Keratinocyte (primary cell): ENCODE measurements at regions not wholly inside any gene's neighbourhood (a gene's known extent, or its start where the extent isn't known, plus 50 kb on each side); places are given as distances from the start of the nearest gene placed in this dataset.
"Not testable (repeated sequence)": the region's sequence is repeated elsewhere in the genome, so short reads cannot be mapped to it uniquely, and the experiment has no call there.

Source experiments
- DNase-seq: peaks from one replicate; pipeline ENCODE4 v3.0.0-alpha.2; 2011; ENCODE audit warnings: low read depth, missing footprints, low spot score
- FAIRE-seq: peaks from 2 replicates; lab custom pipeline; 2011; peaks lifted over from hg19 to GRCh38; lab: Jason Lieb, UNC
- H2AFZ ChIP-seq: 2 replicates; pipeline ENCODE4 v1.6.0; 2012; ENCODE audit warnings: low read length, control low read depth, inconsistent platforms; ENCODE audit not compliant: control insufficient read depth
- H3K27ac ChIP-seq: 2 replicates; pipeline ENCODE4 v1.5.1; 2011; ENCODE audit warnings: low read length; ENCODE audit not compliant: control insufficient read depth, insufficient read depth
- H3K27me3 ChIP-seq: 3 replicates; pipeline ENCODE4 v1.6.0; 2011; ENCODE audit warnings: low read length; ENCODE audit not compliant: control insufficient read depth, insufficient read depth; ENCODE audit errors: extremely low read depth
- H3K36me3 ChIP-seq, 2 experiments: 2 replicates in 1 of 2; 3 replicates in 1 of 2; pipeline ENCODE4 v1.5.1; 2011; ENCODE audit warnings: low read length in 2 of 2, mild to moderate bottlenecking in 1 of 2; ENCODE audit not compliant: control insufficient read depth in 2 of 2, insufficient read depth in 2 of 2; ENCODE audit errors: extremely low read depth in 1 of 2
- H3K4me1 ChIP-seq: 3 replicates; pipeline ENCODE4 v1.5.1; 2011; ENCODE audit warnings: low read length; ENCODE audit not compliant: control insufficient read depth, insufficient read depth; ENCODE audit errors: extremely low read depth
- H3K4me2 ChIP-seq: 3 replicates; pipeline ENCODE4 v1.6.0; 2011; ENCODE audit warnings: low read depth, low read length; ENCODE audit not compliant: control insufficient read depth, insufficient read depth; ENCODE audit errors: extremely low read depth
- H3K4me3 ChIP-seq, 3 experiments: fragments of 200-600 bp in 1 of 3; sonication (generic) in 1 of 3; 2 replicates in 2 of 3; 3 replicates in 1 of 3; pipeline ENCODE4 v1.5.1; 2011 to 2016; ENCODE audit warnings: low read length in 3 of 3, mild to moderate bottlenecking in 3 of 3, control low read depth in 2 of 3, inconsistent platforms in 1 of 3, low read depth in 1 of 3, mixed read lengths in 1 of 3, mixed run types in 1 of 3, moderate library complexity in 1 of 3; ENCODE audit not compliant: control insufficient read depth in 2 of 3, insufficient read depth in 2 of 3; ENCODE audit errors: extremely low read depth in 1 of 3
- H3K79me2 ChIP-seq: 2 replicates; pipeline ENCODE4 v1.6.0; 2012; ENCODE audit warnings: low read length; ENCODE audit not compliant: control insufficient read depth, insufficient read depth
- H3K9ac ChIP-seq: 3 replicates; pipeline ENCODE4 v1.6.0; 2011; ENCODE audit warnings: low read length; ENCODE audit not compliant: control insufficient read depth, insufficient read depth; ENCODE audit errors: extremely low read depth
- H3K9me1 ChIP-seq: 3 replicates; pipeline ENCODE4 v1.6.0; 2011; ENCODE audit warnings: low read length; ENCODE audit not compliant: control insufficient read depth, insufficient read depth; ENCODE audit errors: extremely low read depth
- H3K9me3 ChIP-seq: 2 replicates; pipeline ENCODE4 v1.5.1; 2012; ENCODE audit warnings: low read depth, low read length; ENCODE audit not compliant: control insufficient read depth
- H4K20me1 ChIP-seq: 3 replicates; pipeline ENCODE4 v1.6.0; 2011; ENCODE audit warnings: low read length; ENCODE audit not compliant: control insufficient read depth, insufficient read depth; ENCODE audit errors: extremely low read depth
- EZH2 ChIP-seq: IDR thresholded peaks from one replicate; pipeline ENCODE4 v1.6.1; 2012; ENCODE audit warnings: inconsistent platforms, mild to moderate bottlenecking, low read length, moderate library complexity
- dilution Hi-C: fragments of 300-500 bp; cut with MboI; formaldehyde crosslinking; loops from one replicate; pipeline ENCODE4 v1.7.0; 2020; ENCODE audit warnings: low sequenced_read_pairs; ENCODE audit not compliant: extremely low pct_ligation_motif_present
- TF ChIP-seq, protein P1 (sequence below), 3 experiments: IDR thresholded peaks in 1 of 3; conservative IDR thresholded peaks in 1 of 3; optimal IDR thresholded peaks in 1 of 3; 2 replicates in 2 of 3; 3 replicates in 1 of 3; pipeline versions ENCODE3 to v1.5.1; 2011; ENCODE audit warnings: low read length in 3 of 3, mild to moderate bottlenecking in 3 of 3, moderate library complexity in 2 of 3, control low read depth in 1 of 3, inconsistent platforms in 1 of 3; ENCODE audit not compliant: insufficient read depth in 2 of 3; ENCODE audit errors: extremely low read depth in 1 of 3

DNA sequence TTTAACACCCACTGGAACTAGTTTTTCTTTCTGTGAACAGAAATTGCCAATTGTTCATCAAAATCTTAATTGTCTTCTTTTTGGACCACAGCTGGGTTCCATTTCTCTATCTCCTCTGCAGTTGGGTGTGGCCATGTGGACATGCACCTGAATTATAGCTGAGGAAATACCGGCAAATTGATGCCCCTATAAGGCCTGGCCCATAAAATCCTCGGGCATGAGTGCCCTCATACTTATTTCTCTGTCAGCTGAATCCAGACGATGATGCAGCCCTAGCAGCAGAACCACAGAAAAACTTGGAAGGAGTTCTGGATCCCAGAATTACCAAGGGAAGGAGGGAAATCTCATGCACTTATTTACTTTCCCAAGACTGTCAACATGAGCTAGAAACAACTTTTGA is 249.0 kb downstream of the CYRIA start:
- FAIRE-seq, result no peak

DNA sequence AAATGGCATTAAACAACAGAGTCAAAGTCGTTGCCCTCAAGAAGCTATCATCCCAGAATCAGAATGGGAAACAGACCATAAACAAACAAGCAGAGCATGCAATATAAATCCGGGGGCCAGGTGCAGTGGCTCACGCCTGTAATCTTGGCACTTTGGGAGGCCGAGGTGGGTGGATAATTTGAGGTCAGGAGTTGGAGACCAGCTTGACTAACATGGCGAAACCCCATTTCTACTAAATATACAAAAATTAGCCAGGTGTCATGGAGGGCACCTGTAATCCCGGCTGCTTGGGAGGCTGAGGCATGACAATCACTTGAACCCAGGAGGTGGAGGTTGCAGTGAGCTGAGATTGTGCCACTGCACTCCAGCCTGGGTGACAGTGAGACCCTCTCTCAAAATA is 249.8 kb downstream of the CYRIA start:
- H3K9ac ChIP-seq, H3K27me3 ChIP-seq, H3K4me3 ChIP-seq, FAIRE-seq, H3K79me2 ChIP-seq, H4K20me1 ChIP-seq, H3K4me2 ChIP-seq, H3K4me1 ChIP-seq, DNase-seq, H3K9me3 ChIP-seq, dilution Hi-C loops, H3K36me3 ChIP-seq, H2AFZ ChIP-seq, H3K27ac ChIP-seq, H3K9me1 ChIP-seq: not testable (repeated sequence)

More for the DNA sequence above, 249.0 kb downstream of the CYRIA start:
- H3K36me3 ChIP-seq, result no peaks in the 10 kb centered on the region
- H3K79me2 ChIP-seq, result no peaks in the 10 kb centered on the region
- no peak overlapping the region for H3K9ac ChIP-seq
- H4K20me1 ChIP-seq, result no peaks in the 10 kb centered on the region
- no peak overlapping the region for H2AFZ ChIP-seq
- no peaks in the 10 kb centered on the region for H3K9me3 ChIP-seq
- no peak overlapping the region for H3K27ac ChIP-seq
- no peak for TF ChIP-seq EZH2
- TF ChIP-seq, protein P1, sequence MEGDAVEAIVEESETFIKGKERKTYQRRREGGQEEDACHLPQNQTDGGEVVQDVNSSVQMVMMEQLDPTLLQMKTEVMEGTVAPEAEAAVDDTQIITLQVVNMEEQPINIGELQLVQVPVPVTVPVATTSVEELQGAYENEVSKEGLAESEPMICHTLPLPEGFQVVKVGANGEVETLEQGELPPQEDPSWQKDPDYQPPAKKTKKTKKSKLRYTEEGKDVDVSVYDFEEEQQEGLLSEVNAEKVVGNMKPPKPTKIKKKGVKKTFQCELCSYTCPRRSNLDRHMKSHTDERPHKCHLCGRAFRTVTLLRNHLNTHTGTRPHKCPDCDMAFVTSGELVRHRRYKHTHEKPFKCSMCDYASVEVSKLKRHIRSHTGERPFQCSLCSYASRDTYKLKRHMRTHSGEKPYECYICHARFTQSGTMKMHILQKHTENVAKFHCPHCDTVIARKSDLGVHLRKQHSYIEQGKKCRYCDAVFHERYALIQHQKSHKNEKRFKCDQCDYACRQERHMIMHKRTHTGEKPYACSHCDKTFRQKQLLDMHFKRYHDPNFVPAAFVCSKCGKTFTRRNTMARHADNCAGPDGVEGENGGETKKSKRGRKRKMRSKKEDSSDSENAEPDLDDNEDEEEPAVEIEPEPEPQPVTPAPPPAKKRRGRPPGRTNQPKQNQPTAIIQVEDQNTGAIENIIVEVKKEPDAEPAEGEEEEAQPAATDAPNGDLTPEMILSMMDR (optimal IDR thresholded peaks at IDR 0.05 in 1 of 3, IDR thresholded peaks at IDR 0.05 in 1 of 3, conservative IDR thresholded peaks at IDR 0.05 in 1 of 3; ENCODE audit: extremely low read depth in 1 of 3, insufficient read depth in 2 of 3, low read length in 3 of 3), result no peak
- H3K9me1 ChIP-seq, result no peaks in the 10 kb centered on the region
- no peak for DNase-seq
- no peaks in the 10 kb centered on the region for H3K27me3 ChIP-seq
- dilution Hi-C loops, result no loop called here
- H3K4me1 ChIP-seq, result no peaks in the 10 kb centered on the region
- H3K4me3 ChIP-seq, result no peak overlapping the region
- no peak overlapping the region for H3K4me2 ChIP-seq

DNA sequence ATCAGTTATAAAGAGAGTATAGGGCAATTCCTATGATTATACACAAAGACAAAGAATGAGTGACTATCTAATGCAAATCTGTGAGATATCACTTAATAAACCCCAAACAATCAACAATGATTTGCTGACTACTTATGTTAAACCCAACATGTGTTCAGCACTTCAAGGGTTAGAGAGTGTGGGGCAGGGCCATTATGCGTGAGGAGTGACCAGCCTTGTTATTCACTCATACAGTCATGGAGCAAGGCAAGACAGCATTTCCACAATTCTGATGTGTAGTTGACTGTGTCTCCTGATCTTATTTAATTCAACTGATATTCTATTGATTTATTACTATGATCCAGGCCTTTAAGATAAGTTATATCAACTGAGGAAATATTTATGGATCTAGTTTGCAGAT is 251.7 kb downstream of the CYRIA start:
- no peaks in the 10 kb centered on the region for H3K9me1 ChIP-seq
- H3K9ac ChIP-seq, result no peak overlapping the region
- no peak overlapping the region for H3K4me2 ChIP-seq
- H3K79me2 ChIP-seq, result no peaks in the 10 kb centered on the region
- H3K9me3 ChIP-seq, result no peaks in the 10 kb centered on the region
- no peaks in the 10 kb centered on the region for H3K36me3 ChIP-seq
- H3K27ac ChIP-seq, result no peak overlapping the region
- no peak for FAIRE-seq
- no peak overlapping the region for H3K4me3 ChIP-seq
- dilution Hi-C loops, result no loop called here
- H2AFZ ChIP-seq, result no peak overlapping the region
- H3K4me1 ChIP-seq, result no peaks in the 10 kb centered on the region
- no peaks in the 10 kb centered on the region for H4K20me1 ChIP-seq
- H3K27me3 ChIP-seq, result no peaks in the 10 kb centered on the region
- TF ChIP-seq EZH2, result no peak
- TF ChIP-seq, protein P1 (optimal IDR thresholded peaks at IDR 0.05 in 1 of 3, IDR thresholded peaks at IDR 0.05 in 1 of 3, conservative IDR thresholded peaks at IDR 0.05 in 1 of 3; ENCODE audit: extremely low read depth in 1 of 3, insufficient read depth in 2 of 3, low read length in 3 of 3), result no peak
- DNase-seq, result no peak
